ENCODE measurements at regions not wholly inside any gene's neighbourhood (a gene's known extent, or its start where the extent isn't known, plus 50 kb on each side); places are given as distances from the start of the nearest gene placed in this dataset.

DNA sequence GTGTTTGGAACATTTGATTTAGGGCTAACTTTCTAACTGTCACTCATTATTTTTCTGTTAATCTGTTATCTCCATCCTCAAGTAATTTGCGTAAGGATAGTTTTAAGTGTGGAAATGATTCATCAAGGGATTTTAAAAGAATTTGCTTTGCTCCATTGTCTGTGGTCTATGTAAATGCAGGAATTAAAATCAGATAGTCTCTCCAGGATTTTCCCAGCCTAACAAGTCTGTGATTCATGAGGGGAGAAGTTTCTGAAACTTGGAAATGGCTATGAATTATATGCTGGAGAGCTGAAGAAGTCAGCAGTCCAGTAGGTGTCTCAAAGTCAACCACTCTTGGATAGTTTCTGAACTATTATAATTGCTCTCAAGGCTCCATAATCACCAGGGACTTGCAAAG is 264.5 kb downstream of the MRPL39 start:
- TF ChIP-seq EZH2 (IDR thresholded peaks at IDR 0.05; ENCODE audit: borderline replicate concordance, insufficient read depth, low read depth, low read length, poor library complexity, severe bottlenecking), result no peak
- TF ChIP-seq, protein P1, sequence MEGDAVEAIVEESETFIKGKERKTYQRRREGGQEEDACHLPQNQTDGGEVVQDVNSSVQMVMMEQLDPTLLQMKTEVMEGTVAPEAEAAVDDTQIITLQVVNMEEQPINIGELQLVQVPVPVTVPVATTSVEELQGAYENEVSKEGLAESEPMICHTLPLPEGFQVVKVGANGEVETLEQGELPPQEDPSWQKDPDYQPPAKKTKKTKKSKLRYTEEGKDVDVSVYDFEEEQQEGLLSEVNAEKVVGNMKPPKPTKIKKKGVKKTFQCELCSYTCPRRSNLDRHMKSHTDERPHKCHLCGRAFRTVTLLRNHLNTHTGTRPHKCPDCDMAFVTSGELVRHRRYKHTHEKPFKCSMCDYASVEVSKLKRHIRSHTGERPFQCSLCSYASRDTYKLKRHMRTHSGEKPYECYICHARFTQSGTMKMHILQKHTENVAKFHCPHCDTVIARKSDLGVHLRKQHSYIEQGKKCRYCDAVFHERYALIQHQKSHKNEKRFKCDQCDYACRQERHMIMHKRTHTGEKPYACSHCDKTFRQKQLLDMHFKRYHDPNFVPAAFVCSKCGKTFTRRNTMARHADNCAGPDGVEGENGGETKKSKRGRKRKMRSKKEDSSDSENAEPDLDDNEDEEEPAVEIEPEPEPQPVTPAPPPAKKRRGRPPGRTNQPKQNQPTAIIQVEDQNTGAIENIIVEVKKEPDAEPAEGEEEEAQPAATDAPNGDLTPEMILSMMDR (IDR thresholded peaks at IDR 0.05), result no peak

Data from B cell (primary cell).